VCaP (cell line): ENCODE measurements at regions not wholly inside any gene's neighbourhood (a gene's known extent, or its start where the extent isn't known, plus 50 kb on each side); places are given as distances from the start of the nearest gene placed in this dataset.
"Not testable (repeated sequence)": the region's sequence is repeated elsewhere in the genome, so short reads cannot be mapped to it uniquely, and the experiment has no call there.

Experiments used
- H3K27ac ChIP-seq: fragments of 450-650 bp; 2 replicates; pipeline ENCODE4 v1.5.1; 2017
- TF ChIP-seq, protein P1 (sequence below): fragments of 450-650 bp; conservative IDR thresholded peaks from 2 replicates; pipeline ENCODE4 v1.5.1; 2017; ENCODE audit warnings: mild to moderate bottlenecking, moderate library complexity

DNA sequence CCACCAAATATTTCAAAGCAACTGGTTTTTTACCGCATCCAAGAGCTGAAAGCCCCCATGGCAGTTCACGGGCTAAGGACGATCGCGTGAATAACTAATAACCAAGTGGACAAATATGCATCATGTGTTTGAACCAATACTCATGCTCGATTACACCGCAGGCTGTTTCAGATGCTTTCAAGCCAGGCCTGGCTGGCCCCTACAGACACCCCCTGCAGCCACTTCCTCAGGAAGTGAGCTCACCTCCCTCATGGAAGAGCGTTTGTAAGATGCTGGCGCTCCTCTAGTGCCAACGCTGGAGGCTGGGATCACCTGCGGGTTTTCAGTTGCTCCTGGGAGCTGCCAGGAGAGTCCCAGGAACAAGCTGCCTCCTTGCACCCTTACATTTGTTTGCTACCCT, 53.9 kb upstream of the PTCH1 start:
- H3K27ac ChIP-seq = no peak overlapping the region
- TF ChIP-seq, protein P1, sequence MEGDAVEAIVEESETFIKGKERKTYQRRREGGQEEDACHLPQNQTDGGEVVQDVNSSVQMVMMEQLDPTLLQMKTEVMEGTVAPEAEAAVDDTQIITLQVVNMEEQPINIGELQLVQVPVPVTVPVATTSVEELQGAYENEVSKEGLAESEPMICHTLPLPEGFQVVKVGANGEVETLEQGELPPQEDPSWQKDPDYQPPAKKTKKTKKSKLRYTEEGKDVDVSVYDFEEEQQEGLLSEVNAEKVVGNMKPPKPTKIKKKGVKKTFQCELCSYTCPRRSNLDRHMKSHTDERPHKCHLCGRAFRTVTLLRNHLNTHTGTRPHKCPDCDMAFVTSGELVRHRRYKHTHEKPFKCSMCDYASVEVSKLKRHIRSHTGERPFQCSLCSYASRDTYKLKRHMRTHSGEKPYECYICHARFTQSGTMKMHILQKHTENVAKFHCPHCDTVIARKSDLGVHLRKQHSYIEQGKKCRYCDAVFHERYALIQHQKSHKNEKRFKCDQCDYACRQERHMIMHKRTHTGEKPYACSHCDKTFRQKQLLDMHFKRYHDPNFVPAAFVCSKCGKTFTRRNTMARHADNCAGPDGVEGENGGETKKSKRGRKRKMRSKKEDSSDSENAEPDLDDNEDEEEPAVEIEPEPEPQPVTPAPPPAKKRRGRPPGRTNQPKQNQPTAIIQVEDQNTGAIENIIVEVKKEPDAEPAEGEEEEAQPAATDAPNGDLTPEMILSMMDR = no peak

DNA sequence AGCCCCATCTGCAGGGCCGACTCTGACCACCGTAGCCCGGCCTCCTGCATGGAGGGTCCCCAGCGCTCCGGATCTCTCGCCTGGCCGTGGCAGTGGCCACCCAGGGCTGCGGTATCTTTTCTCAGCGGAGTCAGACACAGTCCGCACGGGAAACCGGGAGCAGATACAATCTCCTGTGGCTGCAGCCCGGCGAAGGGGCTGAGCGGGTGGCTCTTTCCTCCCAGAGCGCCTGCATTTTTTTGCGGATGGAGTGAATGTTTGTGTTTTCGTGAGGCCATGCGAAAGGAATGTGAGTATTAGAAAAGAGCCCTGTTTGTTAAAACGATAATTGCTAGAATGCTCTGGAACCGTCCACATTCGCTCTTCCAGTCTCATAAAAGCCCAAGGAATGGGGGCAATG, 53.4 kb upstream of the PTCH1 start:
- TF ChIP-seq, protein P1 = no peak

DNA sequence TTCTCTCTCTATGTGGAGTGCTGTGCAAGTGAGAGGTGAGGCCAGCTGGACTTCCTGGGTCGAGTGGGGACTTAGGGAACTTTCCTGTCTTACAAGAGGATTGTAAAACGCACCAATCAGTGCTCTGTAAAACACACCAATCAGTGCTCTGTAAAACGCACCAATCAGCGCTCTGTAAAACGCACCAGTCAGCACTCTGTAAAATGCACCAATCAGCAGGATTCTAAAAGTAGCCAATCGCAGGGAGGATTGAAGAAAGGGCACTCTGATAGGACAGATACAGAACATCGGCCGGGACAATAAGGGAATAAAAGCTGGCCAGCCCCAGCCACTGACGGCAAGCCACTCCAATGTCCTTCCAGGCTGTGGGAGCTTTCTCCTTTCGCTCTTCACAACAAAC, 52.0 kb upstream of the PTCH1 start:
- not testable (repeated sequence) for H3K27ac ChIP-seq

More for the DNA sequence above, 53.4 kb upstream of the PTCH1 start:
- no peak overlapping the region for H3K27ac ChIP-seq
